ENCODE measurements at regions not wholly inside any gene's neighbourhood (a gene's known extent, or its start where the extent isn't known, plus 50 kb on each side); places are given as distances from the start of the nearest gene placed in this dataset.
"Not testable (repeated sequence)": the region's sequence is repeated elsewhere in the genome, so short reads cannot be mapped to it uniquely, and the experiment has no call there.

DNA sequence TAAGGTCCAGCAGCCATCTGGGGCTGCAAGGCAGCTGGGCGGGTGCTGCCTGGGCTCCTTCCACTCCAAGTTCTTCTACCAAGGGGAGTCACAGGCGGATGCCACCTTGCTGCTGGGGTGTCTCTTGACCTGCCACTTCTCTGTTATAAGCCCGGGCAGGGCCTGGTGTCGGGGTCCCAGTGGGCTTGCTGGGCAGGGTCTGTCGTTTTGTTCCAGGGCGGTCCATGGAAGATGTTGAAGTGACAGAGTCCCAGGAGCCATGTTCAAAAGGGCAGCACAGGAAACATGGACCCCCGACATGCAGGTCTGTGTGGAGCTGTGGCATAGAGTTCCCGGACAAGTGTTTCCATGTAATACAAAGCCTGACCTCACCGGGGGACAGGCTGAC lies 91.1 kb downstream of the TNFRSF13B start:
- TF ChIP-seq, protein P1, sequence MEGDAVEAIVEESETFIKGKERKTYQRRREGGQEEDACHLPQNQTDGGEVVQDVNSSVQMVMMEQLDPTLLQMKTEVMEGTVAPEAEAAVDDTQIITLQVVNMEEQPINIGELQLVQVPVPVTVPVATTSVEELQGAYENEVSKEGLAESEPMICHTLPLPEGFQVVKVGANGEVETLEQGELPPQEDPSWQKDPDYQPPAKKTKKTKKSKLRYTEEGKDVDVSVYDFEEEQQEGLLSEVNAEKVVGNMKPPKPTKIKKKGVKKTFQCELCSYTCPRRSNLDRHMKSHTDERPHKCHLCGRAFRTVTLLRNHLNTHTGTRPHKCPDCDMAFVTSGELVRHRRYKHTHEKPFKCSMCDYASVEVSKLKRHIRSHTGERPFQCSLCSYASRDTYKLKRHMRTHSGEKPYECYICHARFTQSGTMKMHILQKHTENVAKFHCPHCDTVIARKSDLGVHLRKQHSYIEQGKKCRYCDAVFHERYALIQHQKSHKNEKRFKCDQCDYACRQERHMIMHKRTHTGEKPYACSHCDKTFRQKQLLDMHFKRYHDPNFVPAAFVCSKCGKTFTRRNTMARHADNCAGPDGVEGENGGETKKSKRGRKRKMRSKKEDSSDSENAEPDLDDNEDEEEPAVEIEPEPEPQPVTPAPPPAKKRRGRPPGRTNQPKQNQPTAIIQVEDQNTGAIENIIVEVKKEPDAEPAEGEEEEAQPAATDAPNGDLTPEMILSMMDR (IDR thresholded peaks at IDR 0.05; ENCODE audit: low read depth, low read length), result no peak
- H3K4me3 ChIP-seq (replicated peaks in 1 of 2; ENCODE audit: low read depth in 2 of 2, low read length in 2 of 2), result no peak overlapping the region

DNA sequence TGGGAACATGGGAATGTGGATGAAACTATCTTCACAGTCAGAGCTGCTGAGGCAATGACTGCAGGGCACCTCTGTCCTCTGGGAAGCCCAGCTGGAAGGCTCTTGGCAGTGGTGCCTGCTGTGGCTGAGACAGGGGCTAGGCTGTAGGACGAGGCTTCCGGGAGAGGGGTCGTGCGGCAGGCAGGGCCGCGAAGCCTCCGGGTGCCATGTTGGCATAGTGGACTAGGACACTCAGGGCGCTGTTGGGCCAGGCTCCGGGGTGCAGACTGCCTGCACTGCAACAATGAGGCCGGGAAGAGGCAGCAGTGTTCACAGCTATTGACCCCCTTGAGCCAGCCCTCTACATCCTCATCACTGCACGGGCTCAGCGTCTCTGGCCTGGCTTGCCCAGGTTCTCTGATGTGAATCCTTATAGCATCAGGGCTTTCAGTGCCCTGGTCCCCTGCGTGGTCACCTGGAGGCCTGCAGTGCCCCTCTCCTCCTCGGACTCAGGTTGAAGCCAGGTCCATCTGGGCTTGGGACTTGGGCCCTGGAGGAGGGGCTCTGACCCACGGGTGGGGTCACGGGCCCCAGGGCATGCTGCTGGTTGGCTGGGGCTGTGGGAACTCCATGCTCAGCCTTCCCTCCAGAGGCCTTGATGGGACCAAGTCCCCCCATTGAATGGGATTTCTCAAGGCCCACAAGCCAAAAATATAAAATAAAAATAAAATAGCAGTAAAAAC lies 91.6 kb downstream of the TNFRSF13B start:
- DNase-seq (ENCODE audit: low read depth in 2 of 2), result no peak
- TF ChIP-seq, protein P1 (IDR thresholded peaks at IDR 0.05; ENCODE audit: low read depth, low read length), result no peak
- H3K4me3 ChIP-seq (replicated peaks in 1 of 2; ENCODE audit: low read depth in 2 of 2, low read length in 2 of 2), result no peak overlapping the region

More for the DNA sequence above, 91.1 kb downstream of the TNFRSF13B start:
- DNase-seq (ENCODE audit: low read depth in 2 of 2), result no peak

DNA sequence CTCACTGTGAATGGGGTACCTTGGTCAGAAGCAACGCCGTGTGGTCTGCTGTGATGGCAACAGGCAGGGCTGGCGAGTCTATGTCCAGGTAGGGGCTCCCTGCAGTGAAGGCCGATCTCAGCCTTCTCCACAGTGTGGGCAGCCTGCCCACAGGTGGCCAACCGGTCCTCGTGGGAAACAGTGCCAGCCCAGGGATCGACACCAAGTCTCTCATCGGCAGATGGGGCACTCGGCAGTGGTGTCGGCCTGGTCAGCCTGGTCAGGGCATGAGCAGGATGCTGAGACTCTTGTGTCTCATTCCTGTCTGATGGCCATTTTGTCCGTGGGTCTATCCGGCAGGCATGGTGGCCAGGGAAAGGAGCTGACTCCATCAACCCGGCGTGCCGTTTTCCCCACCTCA lies 92.2 kb downstream of the TNFRSF13B start:
- TF ChIP-seq, protein P1 (IDR thresholded peaks at IDR 0.05; ENCODE audit: low read depth, low read length), result no peak
- H3K4me3 ChIP-seq (replicated peaks in 1 of 2; ENCODE audit: low read depth in 2 of 2, low read length in 2 of 2), result no peak overlapping the region
- no peak for DNase-seq (ENCODE audit: low read depth in 2 of 2)

DNA sequence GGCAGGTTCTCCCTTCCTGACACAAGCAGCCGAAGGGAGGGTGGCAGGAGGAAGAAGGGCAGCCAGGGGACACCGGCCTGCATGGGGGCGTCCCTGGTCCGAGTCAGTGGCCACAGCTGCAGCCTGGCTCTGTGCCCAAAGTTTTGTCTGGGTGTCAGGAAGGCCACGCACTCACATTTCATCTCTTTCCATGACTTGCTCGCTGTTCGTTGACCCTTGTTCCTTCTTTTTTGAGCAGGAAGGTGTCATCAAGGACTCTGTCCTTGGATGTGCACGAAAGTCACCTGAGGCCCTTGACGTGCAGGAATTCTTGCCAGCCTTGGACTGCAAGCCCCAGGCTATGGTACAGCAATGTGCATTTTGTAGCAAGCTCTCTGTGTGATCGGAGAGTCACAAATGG lies 93.3 kb downstream of the TNFRSF13B start:
- no peak for DNase-seq (ENCODE audit: low read depth in 2 of 2)

DNA sequence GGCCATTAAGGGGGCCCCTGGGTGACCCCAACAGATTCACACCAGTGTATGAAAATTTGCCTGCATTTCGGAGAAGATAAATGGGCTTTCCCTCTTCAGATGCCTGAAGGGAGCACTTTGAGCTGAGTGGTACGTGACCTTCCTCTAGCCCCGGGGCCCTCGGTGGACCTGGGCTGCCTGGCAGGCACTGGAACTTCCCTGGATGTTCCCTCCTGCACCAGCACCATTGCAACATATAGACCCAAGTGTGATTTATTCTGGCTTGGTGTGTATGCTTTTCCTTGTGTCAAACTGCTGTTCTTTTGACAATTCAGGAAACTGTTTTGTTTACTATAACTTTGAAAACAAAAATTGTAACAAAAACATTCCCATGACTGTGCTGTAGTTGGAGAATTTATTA lies 93.8 kb downstream of the TNFRSF13B start:
- no peak for DNase-seq (ENCODE audit: low read depth in 2 of 2)
- H3K4me3 ChIP-seq (replicated peaks in 1 of 2; ENCODE audit: low read depth in 2 of 2, low read length in 2 of 2), result no peak overlapping the region
- TF ChIP-seq, protein P1 (IDR thresholded peaks at IDR 0.05; ENCODE audit: low read depth, low read length), result no peak

More for the DNA sequence above, 93.3 kb downstream of the TNFRSF13B start:
- TF ChIP-seq, protein P1 (IDR thresholded peaks at IDR 0.05; ENCODE audit: low read depth, low read length), result no peak
- H3K4me3 ChIP-seq (replicated peaks in 1 of 2; ENCODE audit: low read depth in 2 of 2, low read length in 2 of 2), result no peak overlapping the region

DNA sequence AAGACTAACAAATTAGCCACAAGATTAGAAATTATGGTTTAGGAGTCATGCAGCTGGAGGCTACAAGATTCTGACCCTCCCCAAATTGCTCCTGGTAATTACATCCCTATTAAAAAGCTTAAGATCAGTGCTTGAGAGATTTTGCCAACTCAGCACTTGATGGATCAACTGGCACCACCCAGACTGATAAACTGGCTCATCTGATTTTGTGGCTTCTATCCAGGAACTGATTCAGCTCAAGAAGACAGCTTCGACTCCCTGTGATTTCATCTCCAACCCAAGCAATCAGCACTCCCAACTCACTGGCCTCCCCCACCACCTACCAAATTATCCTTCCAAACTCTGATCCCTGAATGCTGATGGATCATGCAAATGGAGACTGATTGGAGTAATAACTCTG lies 94.8 kb downstream of the TNFRSF13B start:
- DNase-seq (ENCODE audit: low read depth in 2 of 2), result peak in 1 of 2 donors; percentile 7
- TF ChIP-seq, protein P1 (IDR thresholded peaks at IDR 0.05; ENCODE audit: low read depth, low read length), result no peak
- no peak overlapping the region for H3K4me3 ChIP-seq (replicated peaks in 1 of 2; ENCODE audit: low read depth in 2 of 2, low read length in 2 of 2)

DNA sequence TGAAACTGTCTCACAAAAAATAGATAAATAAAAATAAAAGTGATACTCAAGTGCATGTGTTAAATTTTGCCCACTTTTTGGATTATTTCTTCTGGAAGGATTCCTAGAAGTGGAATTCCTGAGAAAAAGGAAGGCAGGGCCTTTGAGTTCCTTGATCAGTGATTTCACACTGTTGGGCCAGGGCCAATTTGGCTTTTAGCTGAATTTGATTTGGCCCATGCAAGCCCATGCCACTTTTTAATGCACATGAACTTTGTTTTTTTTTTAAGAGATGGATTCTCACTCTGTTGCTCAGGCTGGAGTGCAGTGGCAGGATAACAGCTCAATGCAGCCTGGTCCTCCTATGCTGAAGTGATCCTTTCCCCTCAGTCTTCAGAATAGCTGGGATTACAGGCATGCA lies 96.3 kb downstream of the TNFRSF13B start:
- no peak overlapping the region for H3K4me3 ChIP-seq (replicated peaks in 1 of 2; ENCODE audit: low read depth in 2 of 2, low read length in 2 of 2)
- peak in 1 of 2 donors; percentile 7 for DNase-seq (ENCODE audit: low read depth in 2 of 2)

DNA sequence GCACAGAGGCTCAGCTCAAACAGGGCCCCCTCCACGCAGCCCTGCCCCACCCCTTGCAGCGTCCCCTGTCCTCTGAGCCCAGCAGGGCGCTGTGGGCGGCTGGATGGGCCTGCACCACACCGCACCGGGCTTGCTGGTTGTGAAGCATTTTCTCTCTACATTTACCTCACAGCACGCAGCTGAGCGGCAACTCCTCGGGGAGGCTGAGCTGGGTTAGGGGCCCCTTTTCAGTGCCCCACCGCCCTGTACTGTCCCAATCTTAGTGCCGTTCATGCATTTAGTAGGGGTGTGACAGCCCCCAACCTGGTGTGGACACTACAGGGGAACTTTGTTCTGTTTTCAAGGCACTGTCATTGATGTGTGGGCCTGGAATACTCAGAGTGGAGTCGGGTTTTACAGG lies 97.7 kb downstream of the TNFRSF13B start:
- H3K4me3 ChIP-seq (replicated peaks in 1 of 2; ENCODE audit: low read depth in 2 of 2, low read length in 2 of 2); DNase-seq (ENCODE audit: low read depth in 2 of 2): not testable (repeated sequence)

More for the DNA sequence above, 96.3 kb downstream of the TNFRSF13B start:
- TF ChIP-seq, protein P1 (IDR thresholded peaks at IDR 0.05; ENCODE audit: low read depth, low read length), result no peak

All from cardiac fibroblast (primary cell).